HEK293T (cell line): ENCODE measurements at regions not wholly inside any gene's neighbourhood (a gene's known extent, or its start where the extent isn't known, plus 50 kb on each side); places are given as distances from the start of the nearest gene placed in this dataset.

Experiments used
- ARNT ChIP-seq: fragments of 450-650 bp; IDR thresholded peaks from 2 replicates; pipeline ENCODE4 v1.6.1; 2017; ENCODE audit warnings: mild to moderate bottlenecking
- BHLHE40 ChIP-seq: fragments of 450-650 bp; IDR thresholded peaks from 2 replicates; pipeline ENCODE4 v1.6.1; 2016; ENCODE audit warnings: mild to moderate bottlenecking, moderate library complexity, borderline replicate concordance
- FOXA1 ChIP-seq: fragments of 450-650 bp; IDR thresholded peaks from 2 replicates; pipeline ENCODE4 v1.6.1; 2016; ENCODE audit warnings: mild to moderate bottlenecking
- FOXM1 ChIP-seq: fragments of 450-650 bp; IDR thresholded peaks from 2 replicates; pipeline ENCODE4 v1.6.1; 2017; ENCODE audit warnings: mild to moderate bottlenecking, borderline replicate concordance
- LEF1 ChIP-seq: fragments of 450-650 bp; IDR thresholded peaks from 2 replicates; pipeline ENCODE4 v1.6.1; 2017; ENCODE audit warnings: mild to moderate bottlenecking, borderline replicate concordance
- SP1 ChIP-seq: fragments of 450-650 bp; IDR thresholded peaks from 2 replicates; pipeline ENCODE4 v1.6.1; 2017
- TARDBP ChIP-seq: fragments of 450-650 bp; IDR thresholded peaks from 2 replicates; pipeline ENCODE4 v1.6.1; 2016
- TF ChIP-seq, protein P1 (sequence below): fragments of 450-650 bp; IDR thresholded peaks from 2 replicates; pipeline ENCODE4 v1.6.1; 2016

DNA sequence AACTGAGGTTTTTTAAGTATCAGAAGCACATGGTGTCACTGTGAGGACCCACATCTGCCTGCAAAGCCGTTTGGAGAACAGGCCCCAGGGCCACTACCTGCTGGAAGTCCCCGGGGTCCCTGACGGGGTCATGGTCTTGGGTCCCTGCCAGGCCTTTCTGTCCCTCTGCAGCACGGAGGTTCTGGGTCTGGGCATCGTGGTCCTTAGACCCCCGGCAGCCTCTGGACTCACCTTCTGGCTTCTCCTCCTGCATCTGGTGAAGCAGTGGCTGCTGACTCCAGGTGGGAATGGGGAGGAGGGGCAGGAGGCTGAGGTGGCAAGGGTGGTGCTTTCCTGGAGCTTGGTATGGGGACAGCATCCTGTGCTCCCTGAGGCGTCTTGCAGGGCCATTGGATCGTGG is 198.6 kb downstream of the TEX29 start:
- TF ChIP-seq ARNT (no peak), SP1 (no peak), FOXA1 (no peak), BHLHE40 (no peak), TARDBP (no peak), LEF1 (no peak), FOXM1 (no peak)
- TF ChIP-seq, protein P1, sequence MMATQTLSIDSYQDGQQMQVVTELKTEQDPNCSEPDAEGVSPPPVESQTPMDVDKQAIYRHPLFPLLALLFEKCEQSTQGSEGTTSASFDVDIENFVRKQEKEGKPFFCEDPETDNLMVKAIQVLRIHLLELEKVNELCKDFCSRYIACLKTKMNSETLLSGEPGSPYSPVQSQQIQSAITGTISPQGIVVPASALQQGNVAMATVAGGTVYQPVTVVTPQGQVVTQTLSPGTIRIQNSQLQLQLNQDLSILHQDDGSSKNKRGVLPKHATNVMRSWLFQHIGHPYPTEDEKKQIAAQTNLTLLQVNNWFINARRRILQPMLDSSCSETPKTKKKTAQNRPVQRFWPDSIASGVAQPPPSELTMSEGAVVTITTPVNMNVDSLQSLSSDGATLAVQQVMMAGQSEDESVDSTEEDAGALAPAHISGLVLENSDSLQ = no peak
